ENCODE measurements at regions not wholly inside any gene's neighbourhood (a gene's known extent, or its start where the extent isn't known, plus 50 kb on each side); places are given as distances from the start of the nearest gene placed in this dataset.

- DNase-seq (ENCODE audit: low spot score in 2 of 2) = no peak
- TF ChIP-seq CTCF (IDR thresholded peaks at IDR 0.05) = no peak
- no peak for TF ChIP-seq POLR2AphosphoS5 (IDR thresholded peaks at IDR 0.05)
- no peak overlapping the region for H3K27ac ChIP-seq
- no peaks in the 10 kb centered on the region for H3K9me3 ChIP-seq
- no peaks in the 10 kb centered on the region for H3K27me3 ChIP-seq
- 83% methylated on average over 8 of the region's 8 CpGs for WGBS
- no peaks in the 10 kb centered on the region for H3K36me3 ChIP-seq
- no peaks in the 10 kb centered on the region for H3K4me1 ChIP-seq
- H3K4me3 ChIP-seq = no peak overlapping the region
Measured at GRCh38 chr18:75529394-75529793, 101.9 kb upstream of the SMIM21 start.

- no peaks in the 10 kb centered on the region for H3K9me3 ChIP-seq
- whole genome bisulfite sequencing = 77% methylated on average over 6 of the region's 6 CpGs
- no peaks in the 10 kb centered on the region for H3K27me3 ChIP-seq
- H3K27ac ChIP-seq = no peak overlapping the region
- TF ChIP-seq EP300 (IDR thresholded peaks at IDR 0.05) = no peak
- no peak for TF ChIP-seq CTCF (IDR thresholded peaks at IDR 0.05)
- TF ChIP-seq POLR2AphosphoS5 (IDR thresholded peaks at IDR 0.05) = no peak
- no peak for TF ChIP-seq POLR2A (IDR thresholded peaks at IDR 0.05)
- no peaks in the 10 kb centered on the region for H3K4me1 ChIP-seq
- DNase-seq (ENCODE audit: low spot score in 2 of 2) = no peak
- H3K4me3 ChIP-seq = no peak overlapping the region
- H3K36me3 ChIP-seq = no peaks in the 10 kb centered on the region
Measured at GRCh38 chr18:75527848-75528685, 100.6 kb upstream of the SMIM21 start.

- Histone ChIP-seq H3K27me3 (no peaks in the 10 kb centered on the region), H3K27ac (no peak overlapping the region), H3K36me3 (no peaks in the 10 kb centered on the region), H3K9me3 (no peaks in the 10 kb centered on the region), H3K4me1 (no peaks in the 10 kb centered on the region), H3K4me3 (no peak overlapping the region)
- peak in 1 of 2 donors; percentile 38 for DNase-seq (ENCODE audit: low spot score in 2 of 2)
- WGBS = 93% methylated on average over 6 of the region's 6 CpGs
- TF ChIP-seq POLR2A (IDR thresholded peaks at IDR 0.05) (no peak), EP300 (IDR thresholded peaks at IDR 0.05) (no peak), CTCF (IDR thresholded peaks at IDR 0.05) (no peak), POLR2AphosphoS5 (IDR thresholded peaks at IDR 0.05) (no peak)
Measured at GRCh38 chr18:75526038-75526437, 98.5 kb upstream of the SMIM21 start.

GRCh38 chr18:75525331-75525730 lies 97.8 kb upstream of the SMIM21 start:
- no peaks in the 10 kb centered on the region for H3K27me3 ChIP-seq
- H3K4me3 ChIP-seq = no peak overlapping the region
- no peak for DNase-seq (ENCODE audit: low spot score in 2 of 2)
- no peaks in the 10 kb centered on the region for H3K4me1 ChIP-seq
- H3K36me3 ChIP-seq = no peaks in the 10 kb centered on the region
- no peaks in the 10 kb centered on the region for H3K9me3 ChIP-seq
- TF ChIP-seq POLR2AphosphoS5 (IDR thresholded peaks at IDR 0.05) = no peak
- no peak for TF ChIP-seq POLR2A (IDR thresholded peaks at IDR 0.05)
- TF ChIP-seq CTCF (IDR thresholded peaks at IDR 0.05) = no peak
- TF ChIP-seq EP300 (IDR thresholded peaks at IDR 0.05) = no peak
- no peak overlapping the region for H3K27ac ChIP-seq
- 89% methylated on average over 7 of the region's 7 CpGs for WGBS

GRCh38 chr18:75524841-75525240 lies 97.3 kb upstream of the SMIM21 start:
- H3K27ac ChIP-seq = no peak overlapping the region
- no peaks in the 10 kb centered on the region for H3K9me3 ChIP-seq
- no peaks in the 10 kb centered on the region for H3K4me1 ChIP-seq
- WGBS = 82% methylated on average over 7 of the region's 7 CpGs
- TF ChIP-seq EP300 (IDR thresholded peaks at IDR 0.05) = no peak
- TF ChIP-seq POLR2AphosphoS5 (IDR thresholded peaks at IDR 0.05) = no peak
- no peaks in the 10 kb centered on the region for H3K36me3 ChIP-seq
- H3K27me3 ChIP-seq = no peaks in the 10 kb centered on the region
- H3K4me3 ChIP-seq = no peak overlapping the region
- DNase-seq (ENCODE audit: low spot score in 2 of 2) = peak in 1 of 2 donors; percentile 72

Measured in suprapubic skin (tissue), 4 donors.